ENCODE measurements at regions not wholly inside any gene's neighbourhood (a gene's known extent, or its start where the extent isn't known, plus 50 kb on each side); places are given as distances from the start of the nearest gene placed in this dataset.
A peak's percentile ranks its signal among the peaks of the same experiment; 100 is the strongest.

GRCh38 chr14:89629383-89629782 is 212.3 kb upstream of the FOXN3 start:
- intact Hi-C loops (cut with micrococcal nuclease), result no loop called here
- no peak overlapping the region for H3K4me3 ChIP-seq (replicated peaks in 1 of 3; ENCODE audit: low read depth in 2 of 3, low read length in 3 of 3)
- WGBS (ENCODE audit: insufficient coverage), result 64% methylated on average over 7 of the region's 8 CpGs

DNA sequence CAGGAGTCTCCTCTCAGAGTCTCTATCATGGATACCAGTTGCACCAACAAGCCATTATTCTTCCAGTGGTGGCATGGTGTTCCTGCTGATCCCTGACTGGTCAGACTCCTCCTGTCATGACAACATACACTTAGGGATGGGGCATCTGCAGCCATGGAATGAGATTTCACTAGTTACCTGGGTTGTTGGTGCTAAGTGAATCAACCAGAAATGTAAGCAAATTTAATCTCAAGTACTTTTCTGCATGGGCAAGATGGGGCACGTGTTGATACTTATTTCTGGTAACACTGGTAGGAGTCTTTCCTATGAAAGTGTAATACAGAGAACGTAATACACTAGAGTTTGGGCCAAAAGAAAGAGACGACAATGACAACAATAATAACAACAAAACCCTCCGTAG is 211.5 kb upstream of the FOXN3 start:
- Mint-ChIP-seq H3K4me3 (no peak overlapping the region), H3K4me1 (peaks cover 17% of the 10 kb centered on the region), H3K27ac (no peak overlapping the region), H3K9me3 (peaks cover 6 to 23% (median 10%) of the 10 kb centered on the region in 7 donors), H3K27me3 (ENCODE audit: low read depth in 3 of 3) (peaks cover 0 to 8% (median 0%) of the 10 kb centered on the region in 3 donors), H3K36me3 (peaks cover 0 to 3% of the 10 kb centered on the region in 2 donors)
- Histone ChIP-seq H3K4me1 (ENCODE audit: control insufficient read depth in 1 of 2, insufficient read depth in 2 of 2, low read length in 2 of 2) (no peaks in the 10 kb centered on the region), H4K20me1 (ENCODE audit: insufficient read depth, low read length) (no peaks in the 10 kb centered on the region), H3K27me3 (ENCODE audit: control insufficient read depth in 2 of 2, insufficient read depth in 2 of 2, low read length in 2 of 2) (no peaks in the 10 kb centered on the region), H3K9ac (ENCODE audit: insufficient read depth, low read length, poor library complexity, severe bottlenecking) (no peak overlapping the region), H3K4me2 (replicated peaks; ENCODE audit: extremely low read depth, low read length, poor library complexity, severe bottlenecking) (no peak overlapping the region), H3K79me2 (ENCODE audit: insufficient read depth, low read length) (no peaks in the 10 kb centered on the region), H3K27ac (ENCODE audit: low read depth in 1 of 2, low read length in 2 of 2) (no peak overlapping the region), H3K4me3 (replicated peaks in 1 of 3; ENCODE audit: low read depth in 2 of 3, low read length in 3 of 3) (no peak overlapping the region), H2AFZ (ENCODE audit: insufficient read depth, low read depth, low read length, poor library complexity, severe bottlenecking) (no peak overlapping the region), H3K9me3 (replicated peaks in 1 of 2; ENCODE audit: control insufficient read depth in 1 of 2, insufficient read depth in 1 of 2, low read length in 2 of 2) (peaks cover 0 to 5% of the 10 kb centered on the region in 2 donors), H3K36me3 (replicated peaks in 1 of 2; ENCODE audit: control insufficient read depth in 1 of 2, insufficient read depth in 2 of 2, low read length in 2 of 2) (no peaks in the 10 kb centered on the region)
- no peak for DNase-seq
- no peak for TF ChIP-seq CTCF (IDR thresholded peaks at IDR 0.05)
- WGBS (ENCODE audit: insufficient coverage), result no CpG with 5 or more reads among the region's 4 CpGs
- intact Hi-C loops (cut with micrococcal nuclease), result no loop called here

More at GRCh38 chr14:89629383-89629782, 212.3 kb upstream of the FOXN3 start:
- Histone ChIP-seq H2AFZ (ENCODE audit: insufficient read depth, low read depth, low read length, poor library complexity, severe bottlenecking) (peak overlapping the region; percentile 58), H3K36me3 (replicated peaks in 1 of 2; ENCODE audit: control insufficient read depth in 1 of 2, insufficient read depth in 2 of 2, low read length in 2 of 2) (no peaks in the 10 kb centered on the region), H3K27ac (ENCODE audit: low read depth in 1 of 2, low read length in 2 of 2) (no peak overlapping the region), H3K9me3 (replicated peaks in 1 of 2; ENCODE audit: control insufficient read depth in 1 of 2, insufficient read depth in 1 of 2, low read length in 2 of 2) (peaks cover 0 to 5% of the 10 kb centered on the region in 2 donors), H3K4me1 (ENCODE audit: control insufficient read depth in 1 of 2, insufficient read depth in 2 of 2, low read length in 2 of 2) (no peaks in the 10 kb centered on the region), H3K79me2 (ENCODE audit: insufficient read depth, low read length) (no peaks in the 10 kb centered on the region), H3K9ac (ENCODE audit: insufficient read depth, low read length, poor library complexity, severe bottlenecking) (no peak overlapping the region), H3K27me3 (ENCODE audit: control insufficient read depth in 2 of 2, insufficient read depth in 2 of 2, low read length in 2 of 2) (no peaks in the 10 kb centered on the region), H3K4me2 (replicated peaks; ENCODE audit: extremely low read depth, low read length, poor library complexity, severe bottlenecking) (peak overlapping the region; percentile 17), H4K20me1 (ENCODE audit: insufficient read depth, low read length) (no peaks in the 10 kb centered on the region)
- peaks cover 0 to 3% of the 10 kb centered on the region in 2 donors for H3K36me3 Mint-ChIP-seq
- no peak for DNase-seq
- H3K27ac Mint-ChIP-seq, result peak overlapping the region in 2 of 7 donors; percentile 3 to 64
- peaks cover 17% of the 10 kb centered on the region for H3K4me1 Mint-ChIP-seq
- peaks cover 0 to 8% (median 0%) of the 10 kb centered on the region in 3 donors for H3K27me3 Mint-ChIP-seq (ENCODE audit: low read depth in 3 of 3)
- H3K9me3 Mint-ChIP-seq, result peaks cover 6 to 23% (median 10%) of the 10 kb centered on the region in 7 donors
- H3K4me3 Mint-ChIP-seq, result peak overlapping the region in 1 of 2 donors; percentile 13
- TF ChIP-seq CTCF (IDR thresholded peaks at IDR 0.05), result no peak
